ENCODE measurements at regions not wholly inside any gene's neighbourhood (a gene's known extent, or its start where the extent isn't known, plus 50 kb on each side); places are given as distances from the start of the nearest gene placed in this dataset.

GRCh38 chr4:26238426-26238777 is 82.4 kb upstream of the RBPJ start (continued):
- no peak for TF ChIP-seq TAF7 (optimal IDR thresholded peaks at IDR 0.05; ENCODE audit: borderline replicate concordance, low read depth, low read length)

Data from H1 (cell line).